ENCODE measurements at regions not wholly inside any gene's neighbourhood (a gene's known extent, or its start where the extent isn't known, plus 50 kb on each side); places are given as distances from the start of the nearest gene placed in this dataset.

GRCh38 chr14:86372402-86372801 lies 842.5 kb downstream of the FLRT2 start:
- ChIA-PET CTCF (no interaction called here), POLR2A (no interaction called here), RAD21 (ENCODE audit: unreplicated experiment) (no interaction called here), SMC1A (ENCODE audit: uncharacterized antibody, unreplicated experiment) (no interaction called here)
- H3K27ac ChIP-seq (ENCODE audit: control insufficient read depth, insufficient read depth) = no peak overlapping the region
- H4K20me1 ChIP-seq (ENCODE audit: control insufficient read depth, insufficient read depth) = no peaks in the 10 kb centered on the region
- WGBS (ENCODE audit: insufficient coverage, insufficient replicate concordance, low lambda C conversion rate, missing lambda C conversion rate) = 0% methylated on average over 1 of the region's 1 CpG
- no peaks in the 10 kb centered on the region for H3K4me1 ChIP-seq (ENCODE audit: control insufficient read depth, insufficient read depth, low read length)
- intact Hi-C loops (cut with micrococcal nuclease; ENCODE audit: unreplicated experiment) (no loop called here), in situ Hi-C loops (cut with MboI) (no loop called here)
- H3K27me3 ChIP-seq (replicated peaks in 1 of 2; ENCODE audit: control insufficient read depth in 2 of 2, insufficient read depth in 2 of 2, low read length in 1 of 2) = no peaks in the 10 kb centered on the region
- TF ChIP-seq FOXM1 (IDR thresholded peaks at IDR 0.05; ENCODE audit: low read depth, low read length) (no peak), KAT2A (conservative IDR thresholded peaks at IDR 0.05; ENCODE audit: control insufficient read depth, low read depth, low read length) (no peak), CREB1 (IDR thresholded peaks at IDR 0.05; ENCODE audit: low read depth) (no peak), NFYB (IDR thresholded peaks at IDR 0.05; ENCODE audit: insufficient read depth, low read depth, low read length) (no peak), NBN (IDR thresholded peaks at IDR 0.05) (no peak), PRDM15 (CRISPR knock-in tag; IDR thresholded peaks at IDR 0.05) (no peak), MYC (IDR thresholded peaks at IDR 0.05; ENCODE audit: insufficient read depth, insufficient read length, insufficient replicate concordance, low read length, severe bottlenecking) (no peak), E2F8 (IDR thresholded peaks at IDR 0.05; ENCODE audit: low read depth, partially characterized antibody) (no peak), HDGF (IDR thresholded peaks at IDR 0.05) (no peak), MYB (IDR thresholded peaks at IDR 0.05; ENCODE audit: borderline replicate concordance, low read depth, low read length) (no peak), SMC3 (IDR thresholded peaks at IDR 0.05; ENCODE audit: borderline replicate concordance, low read length) (no peak), KLF5 (IDR thresholded peaks at IDR 0.05; ENCODE audit: partially characterized antibody) (no peak)
- H3K9me3 ChIP-seq (replicated peaks; ENCODE audit: control insufficient read depth, insufficient read depth, low read length) = no peaks in the 10 kb centered on the region; the same call in 2 of the 3 replicates
- ATAC-seq (no peak), DNase-seq (ENCODE audit: low read depth, low spot score) (no peak), FAIRE-seq (no peak)
- BruUV-seq (replicated peaks) = no TSS peak
- no peak overlapping the region for H3K9ac ChIP-seq (ENCODE audit: control insufficient read depth, insufficient read depth, low read length)
- H2AFZ ChIP-seq (ENCODE audit: control insufficient read depth, low read depth, low read length) = no peak overlapping the region
- no peak overlapping the region for H3K4me3 ChIP-seq
- no peaks in the 10 kb centered on the region for H3K36me3 ChIP-seq (ENCODE audit: control insufficient read depth in 2 of 2, insufficient read depth in 2 of 2, low read length in 1 of 2)
- no peak overlapping the region for H3K4me2 ChIP-seq (ENCODE audit: control insufficient read depth, insufficient read depth)
- no peaks in the 10 kb centered on the region for H3K79me2 ChIP-seq (ENCODE audit: control insufficient read depth, insufficient read depth, low read length)
